ENCODE measurements at regions not wholly inside any gene's neighbourhood (a gene's known extent, or its start where the extent isn't known, plus 50 kb on each side); places are given as distances from the start of the nearest gene placed in this dataset.

GRCh38 chr6:92922216-92922806 lies 497.0 kb downstream of the EPHA7 start:
- H3K27ac ChIP-seq, result no peak overlapping the region
- no peak for DNase-seq
- H3K27me3 ChIP-seq, result no peaks in the 10 kb centered on the region
- no peaks in the 10 kb centered on the region for H3K36me3 ChIP-seq (replicated peaks in 1 of 2; ENCODE audit: insufficient read depth in 1 of 2, low read depth in 2 of 2)
- WGBS, 2 donors, result 53 to 74% methylated on average over 5 of the region's 5 CpGs
- no peak overlapping the region for H3K4me3 ChIP-seq
- intact Hi-C loops (cut with DNase I), result no loop called here
- TF ChIP-seq CTCF (IDR thresholded peaks at IDR 0.05) (no peak), POLR2A (IDR thresholded peaks at IDR 0.05) (no peak)
- no peaks in the 10 kb centered on the region for H3K4me1 ChIP-seq
- H3K9me3 ChIP-seq, result no peaks in the 10 kb centered on the region
- no peak for ATAC-seq

- no peak for TF ChIP-seq CTCF (IDR thresholded peaks at IDR 0.05)
- no peak for TF ChIP-seq POLR2A (IDR thresholded peaks at IDR 0.05)
- no peak for ATAC-seq
- Histone ChIP-seq H3K9me3 (no peaks in the 10 kb centered on the region), H3K27me3 (no peaks in the 10 kb centered on the region), H3K4me3 (no peak overlapping the region), H3K27ac (no peak overlapping the region), H3K4me1 (no peaks in the 10 kb centered on the region), H3K36me3 (replicated peaks in 1 of 2; ENCODE audit: insufficient read depth in 1 of 2, low read depth in 2 of 2) (no peaks in the 10 kb centered on the region)
- intact Hi-C loops (cut with DNase I), result no loop called here
- 74 to 88% methylated on average over 2 of the region's 2 CpGs for WGBS, 2 donors
- no peak for DNase-seq
Observed at GRCh38 chr6:92915466-92915865, 503.9 kb downstream of the EPHA7 start.

GRCh38 chr6:92911301-92911700 lies 508.1 kb downstream of the EPHA7 start:
- intact Hi-C loops (cut with DNase I), result no loop called here
- Histone ChIP-seq H3K4me1 (no peaks in the 10 kb centered on the region), H3K27ac (no peak overlapping the region), H3K4me3 (no peak overlapping the region), H3K36me3 (replicated peaks in 1 of 2; ENCODE audit: insufficient read depth in 1 of 2, low read depth in 2 of 2) (no peaks in the 10 kb centered on the region), H3K9me3 (no peaks in the 10 kb centered on the region), H3K27me3 (no peaks in the 10 kb centered on the region)
- TF ChIP-seq CTCF (IDR thresholded peaks at IDR 0.05), result no peak
- TF ChIP-seq POLR2A (IDR thresholded peaks at IDR 0.05), result no peak
- 92 to 93% methylated on average over 1 of the region's 1 CpG for WGBS, 2 donors
- ATAC-seq (no peak), DNase-seq (no peak)

GRCh38 chr6:92910646-92911045 lies 508.7 kb downstream of the EPHA7 start:
- DNase-seq (no peak), ATAC-seq (no peak)
- Histone ChIP-seq H3K36me3 (replicated peaks in 1 of 2; ENCODE audit: insufficient read depth in 1 of 2, low read depth in 2 of 2) (no peaks in the 10 kb centered on the region), H3K9me3 (no peaks in the 10 kb centered on the region), H3K27me3 (no peaks in the 10 kb centered on the region), H3K4me3 (no peak overlapping the region), H3K4me1 (no peaks in the 10 kb centered on the region), H3K27ac (no peak overlapping the region)
- TF ChIP-seq POLR2A (IDR thresholded peaks at IDR 0.05) (no peak), CTCF (IDR thresholded peaks at IDR 0.05) (no peak)
- intact Hi-C loops (cut with DNase I), result no loop called here
- 44 to 66% methylated on average over 1 of the region's 1 CpG for WGBS, 2 donors

GRCh38 chr6:92906385-92906784 lies 513.0 kb downstream of the EPHA7 start:
- no peak overlapping the region for H3K27ac ChIP-seq
- TF ChIP-seq POLR2A (IDR thresholded peaks at IDR 0.05) (no peak), CTCF (IDR thresholded peaks at IDR 0.05) (no peak)
- ATAC-seq (no peak), DNase-seq (no peak)
- intact Hi-C loops (cut with DNase I), result no loop called here
- no peaks in the 10 kb centered on the region for H3K36me3 ChIP-seq (replicated peaks in 1 of 2; ENCODE audit: insufficient read depth in 1 of 2, low read depth in 2 of 2)
- no peaks in the 10 kb centered on the region for H3K9me3 ChIP-seq
- H3K4me3 ChIP-seq, result no peak overlapping the region
- no peaks in the 10 kb centered on the region for H3K4me1 ChIP-seq
- H3K27me3 ChIP-seq, result no peaks in the 10 kb centered on the region
- 40 to 43% methylated on average over 1 of the region's 1 CpG for WGBS, 2 donors

Data from body of pancreas (tissue), 4 donors.